HCT116 (cell line): ENCODE measurements at regions not wholly inside any gene's neighbourhood (a gene's known extent, or its start where the extent isn't known, plus 50 kb on each side); places are given as distances from the start of the nearest gene placed in this dataset.

Experiments used
- ATAC-seq: fragments of 200-7000 bp; cut with Tn5 transposase; 2 replicates; pipeline ENCODE4 v1.9.1; 2020; ENCODE audit warnings: mild to moderate bottlenecking, moderate library complexity
- BruUV-seq: library from RNA; stranded (reverse); fragments of 400-500 nt; replicated peaks from 2 replicates; lab custom pipeline; 2021; lab: Mats Ljungman, UMichigan
- CTCF ChIA-PET: fragments of 300-600 bp; sonication (Branson Sonifier 250); formaldehyde crosslinking; loops from one replicate; lab custom pipeline; 2021; ENCODE audit warnings: antibody characterized with exemption; lab: Charles Lee
- POLR2A ChIA-PET: fragments of 300-600, 350-600 bp; sonication (Branson Sonifier 250); formaldehyde crosslinking; loops from one replicate; lab custom pipeline; 2021; ENCODE audit warnings: antibody characterized with exemption; lab: Charles Lee
- RAD21 ChIA-PET, 2 experiments: fragments of 300-600 bp; sonication (Branson Sonifier 250); formaldehyde crosslinking; loops; one replicate each; lab custom pipeline; 2023; ENCODE audit warnings: low total read pairs in 2 of 2; ENCODE audit not compliant: uncharacterized antibody in 2 of 2, unreplicated experiment in 2 of 2, low non-redundant PET in 1 of 2; lab: Charles Lee
- DNase-seq: peaks from one replicate; pipeline ENCODE4 v3.0.0-alpha.2; 2010; ENCODE audit warnings: low read depth, low spot score
- H2AFZ ChIP-seq: fragments of 200-600 bp; shearing (Covaris generic), sonication (generic); 2 replicates; pipeline ENCODE4 v1.6.1; 2017; ENCODE audit warnings: low read depth, mixed run types, mixed read lengths, antibody characterized with exemption, low read length; ENCODE audit not compliant: poor library complexity, severe bottlenecking
- H3K27ac ChIP-seq: 2 replicates; pipeline ENCODE4 v1.5.1; 2012; ENCODE audit warnings: low read depth, low read length
- H3K27me3 ChIP-seq: fragments of 200-600 bp; sonication (generic); 2 replicates; pipeline ENCODE4 v1.6.1; 2016; ENCODE audit warnings: mixed run types, low read length, mixed read lengths; ENCODE audit not compliant: insufficient read depth
- H3K36me3 ChIP-seq, 2 experiments: fragments of 200-500 bp in 1 of 2; fragments of 200-600 bp in 1 of 2; sonication (Bioruptor generic) in 1 of 2; sonication (generic) in 1 of 2; 2 replicates each; pipeline versions ENCODE4 v1.5.1 to v1.6.1; 2014 to 2016; ENCODE audit warnings: low read length in 2 of 2, inconsistent platforms in 1 of 2, mixed read lengths in 1 of 2, mixed run types in 1 of 2; ENCODE audit not compliant: insufficient read depth in 2 of 2, control insufficient read depth in 1 of 2
- H3K4me1 ChIP-seq, 2 experiments: fragments of 200-600 bp in 1 of 2; sonication (generic) in 1 of 2; 2 replicates each; pipeline versions ENCODE4 v1.5.1 to v1.6.1; 2012 to 2017; ENCODE audit warnings: low read length in 2 of 2, inconsistent platforms in 1 of 2, mild to moderate bottlenecking in 1 of 2, mixed read lengths in 1 of 2, mixed run types in 1 of 2, moderate library complexity in 1 of 2; ENCODE audit not compliant: insufficient read depth in 2 of 2, control insufficient read depth in 1 of 2
- H3K4me2 ChIP-seq: fragments of 200-600 bp; sonication (generic); 2 replicates; pipeline ENCODE4 v1.6.1; 2017; ENCODE audit warnings: mixed run types, low read length, mixed read lengths
- H3K4me3 ChIP-seq, 2 experiments: fragments of 200-600 bp in 1 of 2; sonication (generic) in 1 of 2; replicated peaks in 1 of 2; 2 replicates each; pipeline ENCODE4 v1.5.1; 2011 to 2016; ENCODE audit warnings: low read length in 2 of 2, control low read depth in 1 of 2, low read depth in 1 of 2, mild to moderate bottlenecking in 1 of 2, mixed read lengths in 1 of 2, mixed run types in 1 of 2
- H3K79me2 ChIP-seq: fragments of 200-600 bp; sonication (generic); 2 replicates; pipeline ENCODE4 v1.6.1; 2017; ENCODE audit warnings: mild to moderate bottlenecking, mixed run types, low read length, moderate library complexity, mixed read lengths; ENCODE audit not compliant: insufficient read depth
- H3K9ac ChIP-seq: fragments of 200-600 bp; sonication (generic); 2 replicates; pipeline ENCODE4 v1.6.1; 2016; ENCODE audit warnings: low read length, mixed read lengths
- H3K9me2 ChIP-seq: fragments of 200-600 bp; sonication (generic), shearing (Covaris generic); 2 replicates; pipeline ENCODE4 v1.6.1; 2017; ENCODE audit warnings: mixed run types, mild to moderate bottlenecking, moderate library complexity; ENCODE audit not compliant: insufficient read depth
- H3K9me3 ChIP-seq, 2 experiments: fragments of 200-500 bp in 1 of 2; fragments of 200-600 bp in 1 of 2; sonication (Bioruptor generic) in 1 of 2; sonication (generic) in 1 of 2; 2 replicates each; pipeline ENCODE4 v1.6.1; 2014 to 2017; ENCODE audit warnings: low read length in 2 of 2, mixed read lengths in 2 of 2, inconsistent platforms in 1 of 2, low read depth in 1 of 2, mild to moderate bottlenecking in 1 of 2, mixed run types in 1 of 2, moderate library complexity in 1 of 2; ENCODE audit not compliant: control insufficient read depth in 1 of 2, insufficient read depth in 1 of 2
- H4K20me1 ChIP-seq: fragments of 200-600 bp; sonication (generic), shearing (Covaris generic); 2 replicates; pipeline ENCODE4 v1.6.1; 2017; ENCODE audit warnings: mixed run types, mild to moderate bottlenecking, moderate library complexity; ENCODE audit not compliant: insufficient read depth
- CBX3 ChIP-seq: IDR thresholded peaks from 2 replicates; pipeline ENCODE4 v1.6.1; 2012; ENCODE audit warnings: low read depth
- CEBPB ChIP-seq: IDR thresholded peaks from 2 replicates; pipeline ENCODE4 v1.6.1; 2012; ENCODE audit warnings: low read depth
- CTCF ChIP-seq, 3 experiments: fragments of 200-600 bp in 1 of 3; sonication (generic) in 1 of 3; IDR thresholded peaks in 2 of 3; conservative IDR thresholded peaks in 1 of 3; 2 replicates each; pipeline ENCODE4 v1.5.1; 2012 to 2017; ENCODE audit warnings: low read depth in 2 of 3, low read length in 2 of 3, antibody characterized with exemption in 1 of 3, borderline replicate concordance in 1 of 3, control low read depth in 1 of 3, mild to moderate bottlenecking in 1 of 3, mixed read lengths in 1 of 3, mixed run types in 1 of 3, moderate library complexity in 1 of 3; ENCODE audit not compliant: insufficient read depth in 1 of 3
- EGR1 ChIP-seq: IDR thresholded peaks from 2 replicates; pipeline ENCODE4 v1.6.1; 2012; ENCODE audit warnings: low read depth
- EZH2 ChIP-seq: fragments of 200-600 bp; sonication (generic); IDR thresholded peaks from 2 replicates; pipeline ENCODE4 v1.6.1; 2017; ENCODE audit warnings: antibody characterized with exemption, mixed run types
- SRF ChIP-seq: IDR thresholded peaks from 2 replicates; pipeline ENCODE4 v1.6.1; 2012; ENCODE audit warnings: low read depth
- TCF7L2 ChIP-seq: IDR thresholded peaks from 2 replicates; pipeline ENCODE4 v1.7.0; 2011; ENCODE audit warnings: borderline replicate concordance, inconsistent platforms; ENCODE audit not compliant: insufficient read depth, insufficient read length; ENCODE audit errors: extremely low read depth
- intact Hi-C: fragments of 100-400 bp; cut with micrococcal nuclease; formaldehyde crosslinking; loops from 2 replicates; pipeline ENCODE4 v1.10.0; 2022

DNA sequence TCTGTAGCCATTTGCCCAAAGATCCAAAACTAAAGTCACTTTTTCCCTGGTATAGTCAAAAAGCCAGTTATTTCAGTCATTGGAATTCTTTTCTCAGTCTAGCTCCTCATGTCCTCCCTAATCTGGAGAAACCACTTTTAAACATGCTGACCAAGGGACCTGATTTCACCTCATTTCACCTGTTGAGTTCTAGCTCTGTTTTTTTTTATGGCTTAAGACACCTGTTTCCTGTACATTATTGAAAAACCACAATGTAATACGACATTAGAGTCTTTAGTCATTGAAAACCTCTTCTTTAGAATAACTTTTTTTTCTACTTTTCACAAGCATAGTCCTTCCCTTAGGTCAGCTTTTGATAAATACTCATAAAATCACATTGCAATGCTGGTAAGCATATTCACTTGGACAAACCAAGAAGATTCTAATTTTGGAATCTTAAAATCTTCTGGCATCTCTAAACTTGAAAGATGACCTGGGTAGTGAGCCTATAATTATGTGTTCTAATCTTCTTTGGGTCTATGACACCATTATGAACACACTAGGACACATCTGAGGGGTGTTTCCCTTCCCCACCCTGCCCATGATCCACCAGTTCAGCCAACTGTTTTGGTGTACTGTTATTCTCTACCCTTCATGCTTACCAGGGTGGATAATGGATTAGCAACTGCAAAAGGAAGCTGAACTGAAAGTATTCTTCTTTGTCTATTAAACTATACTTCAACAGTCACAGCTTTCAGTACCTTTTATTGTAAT lies 103.5 kb upstream of the FXR1 start:
- H3K27ac ChIP-seq: no peak overlapping the region
- intact Hi-C loops: loop anchor here (10.0 kb wide), 2 partner anchors 466 to 1876 kb away; no protein-coding TSS in a partner anchor
- no peak overlapping the region for H2AFZ ChIP-seq
- no peak for ATAC-seq
- TF ChIP-seq SRF (no peak), EGR1 (no peak), CBX3 (no peak), TCF7L2 (no peak)
- no peaks in the 10 kb centered on the region for H3K79me2 ChIP-seq
- H3K9ac ChIP-seq: no peak overlapping the region
- ChIA-PET RAD21 (no interaction called here), CTCF (interaction anchor here (0.7 kb wide), 1 partner anchor 470 kb away, joined by 3 read pairs; no protein-coding TSS in a partner anchor), POLR2A (no interaction called here)
- H4K20me1 ChIP-seq: no peaks in the 10 kb centered on the region
- H3K36me3 ChIP-seq: no peaks in the 10 kb centered on the region
- H3K9me3 ChIP-seq: no peaks in the 10 kb centered on the region
- no peak for DNase-seq
- H3K9me2 ChIP-seq: no peaks in the 10 kb centered on the region
- no peak overlapping the region for H3K4me2 ChIP-seq
- H3K4me3 ChIP-seq: no peak overlapping the region
- H3K4me1 ChIP-seq: no peaks in the 10 kb centered on the region
- no TSS peak for BruUV-seq
- peaks cover 48% of the 10 kb centered on the region; the same call in 1 of the 2 replicates for H3K27me3 ChIP-seq

GRCh38 chr3:180820400-180820799 lies 92.1 kb upstream of the FXR1 start:
- no peak overlapping the region for H3K4me2 ChIP-seq
- no peak overlapping the region for H3K4me3 ChIP-seq
- H3K27me3 ChIP-seq: 0 out of 2 replicates have a peak, but pooled peaks cover 2% of the 10 kb centered on the region
- no peak for ATAC-seq
- ChIA-PET RAD21 (no interaction called here), POLR2A (no interaction called here), CTCF (no interaction called here)
- H3K9me2 ChIP-seq: no peaks in the 10 kb centered on the region
- no TSS peak for BruUV-seq
- no peak overlapping the region for H3K9ac ChIP-seq
- H3K36me3 ChIP-seq: no peaks in the 10 kb centered on the region
- no peaks in the 10 kb centered on the region for H3K9me3 ChIP-seq
- H2AFZ ChIP-seq: no peak overlapping the region
- no peak for DNase-seq
- no peaks in the 10 kb centered on the region for H3K79me2 ChIP-seq
- intact Hi-C loops: no loop called here
- TF ChIP-seq SRF: no peak
- TF ChIP-seq CTCF (IDR thresholded peaks at IDR 0.05 in 2 of 3, conservative IDR thresholded peaks at IDR 0.05 in 1 of 3; ENCODE audit: borderline replicate concordance in 1 of 3, insufficient read depth in 1 of 3, low read depth in 2 of 3, low read length in 2 of 3): no peak
- TF ChIP-seq CEBPB: no peak
- no peak for TF ChIP-seq EZH2
- no peak for TF ChIP-seq CBX3
- no peaks in the 10 kb centered on the region for H3K4me1 ChIP-seq
- H3K27ac ChIP-seq: no peak overlapping the region
- H4K20me1 ChIP-seq: no peaks in the 10 kb centered on the region; the same call in 1 of the 2 replicates
